Endothelial cell of umbilical vein (primary cell): ENCODE measurements at regions not wholly inside any gene's neighbourhood (a gene's known extent, or its start where the extent isn't known, plus 50 kb on each side); places are given as distances from the start of the nearest gene placed in this dataset.

Experiments used
- BruUV-seq: library from RNA; stranded (reverse); fragments of 400-500 nt; replicated peaks from 2 replicates; lab custom pipeline; 2021; lab: Mats Ljungman, UMichigan
- CTCF ChIA-PET: fragments of 300-600, 350-600 bp; sonication (Branson Sonifier 250); formaldehyde crosslinking; loops from one replicate; lab custom pipeline; 2021; ENCODE audit warnings: antibody characterized with exemption, inconsistent platforms; lab: Charles Lee
- POLR2A ChIA-PET: fragments of 300-600, 350-600 bp; sonication (Branson Sonifier 250); formaldehyde crosslinking; loops from one replicate; lab custom pipeline; 2021; ENCODE audit warnings: antibody characterized with exemption, inconsistent platforms; lab: Charles Lee
- DNase-seq: peaks from one replicate; pipeline ENCODE4 v3.0.0-alpha.2; 2011; ENCODE audit warnings: low read depth, low spot score
- FAIRE-seq: peaks from 2 replicates; lab custom pipeline; 2011; peaks lifted over from hg19 to GRCh38; lab: Jason Lieb, UNC
- H2AFZ ChIP-seq: 2 replicates; pipeline ENCODE4 v1.6.0; 2012; ENCODE audit warnings: low read depth, low read length, control low read depth, inconsistent platforms
- H3K27ac ChIP-seq: 2 replicates; pipeline ENCODE4 v1.5.1; 2011; ENCODE audit warnings: low read depth, mild to moderate bottlenecking, control low read depth, low read length, moderate library complexity; ENCODE audit not compliant: insufficient read depth
- H3K27me3 ChIP-seq, 2 experiments: 2 replicates each; pipeline versions ENCODE4 v1.6.0 to v1.6.1; 2011; ENCODE audit warnings: low read length in 2 of 2, mixed read lengths in 1 of 2; ENCODE audit not compliant: control insufficient read depth in 2 of 2, insufficient read depth in 2 of 2
- H3K36me3 ChIP-seq, 2 experiments: 2 replicates in 1 of 2; 3 replicates in 1 of 2; pipeline ENCODE4 v1.5.1; 2011; ENCODE audit warnings: low read length in 2 of 2, mild to moderate bottlenecking in 1 of 2, moderate library complexity in 1 of 2; ENCODE audit not compliant: control insufficient read depth in 2 of 2, insufficient read depth in 2 of 2; ENCODE audit errors: extremely low read depth in 1 of 2
- H3K4me1 ChIP-seq: 3 replicates; pipeline ENCODE4 v1.5.1; 2011; ENCODE audit warnings: mild to moderate bottlenecking, low read length; ENCODE audit not compliant: control insufficient read depth, insufficient read depth; ENCODE audit errors: extremely low read depth
- H3K4me2 ChIP-seq: 2 replicates; pipeline ENCODE4 v1.6.1; 2011; ENCODE audit warnings: low read length, control low read depth, mixed read lengths; ENCODE audit not compliant: insufficient read depth
- H3K4me3 ChIP-seq, 3 experiments: fragments of 200-600 bp in 1 of 3; sonication (generic), shearing (Covaris generic) in 1 of 3; replicated peaks in 1 of 3; 2 replicates each; pipeline ENCODE4 v1.5.1; 2011 to 2016; ENCODE audit warnings: control low read depth in 3 of 3, low read length in 3 of 3, mild to moderate bottlenecking in 2 of 3, inconsistent platforms in 1 of 3, low read depth in 1 of 3, moderate library complexity in 1 of 3; ENCODE audit not compliant: insufficient read depth in 1 of 3
- H3K79me2 ChIP-seq: 2 replicates; pipeline ENCODE4 v1.6.0; 2012; ENCODE audit warnings: low read length, inconsistent platforms; ENCODE audit not compliant: control insufficient read depth, insufficient read depth
- H3K9ac ChIP-seq: replicated peaks from 2 replicates; pipeline ENCODE3; 2011; ENCODE audit warnings: low read length, control low read depth; ENCODE audit not compliant: insufficient read depth; ENCODE audit errors: extremely low read depth
- H3K9me1 ChIP-seq: replicated peaks from 3 replicates; pipeline ENCODE4 v1.6.0; 2011; ENCODE audit warnings: mild to moderate bottlenecking, low read length; ENCODE audit not compliant: control insufficient read depth, insufficient read depth; ENCODE audit errors: extremely low read depth
- H3K9me3 ChIP-seq: replicated peaks from 2 replicates; pipeline ENCODE4 v1.5.1; 2012; ENCODE audit warnings: low read length, inconsistent platforms; ENCODE audit not compliant: control insufficient read depth, insufficient read depth
- H4K20me1 ChIP-seq: replicated peaks from 2 replicates; pipeline ENCODE3; 2011; ENCODE audit warnings: mild to moderate bottlenecking, low read length; ENCODE audit not compliant: control insufficient read depth, insufficient read depth; ENCODE audit errors: extremely low read depth
- EZH2 ChIP-seq: IDR thresholded peaks from 2 replicates; pipeline ENCODE4 v1.6.1; 2012; ENCODE audit warnings: borderline replicate concordance, low read depth, mild to moderate bottlenecking, moderate library complexity, low read length, inconsistent platforms; ENCODE audit not compliant: severe bottlenecking
- FOS ChIP-seq: IDR thresholded peaks from 2 replicates; pipeline ENCODE4 v1.6.1; 2011; ENCODE audit warnings: mild to moderate bottlenecking, low read length, moderate library complexity, borderline replicate concordance; ENCODE audit not compliant: insufficient read depth
- GATA2 ChIP-seq: IDR thresholded peaks from 2 replicates; pipeline ENCODE4 v1.7.0; 2011; ENCODE audit warnings: low read depth, mild to moderate bottlenecking, moderate library complexity, mixed read lengths, low read length; ENCODE audit not compliant: insufficient read length, insufficient read depth
- JUN ChIP-seq: IDR thresholded peaks from 2 replicates; pipeline ENCODE4 v1.6.1; 2011; ENCODE audit warnings: borderline replicate concordance, low read depth; ENCODE audit not compliant: insufficient read length, insufficient read depth
- MYC ChIP-seq: IDR thresholded peaks from one replicate; pipeline ENCODE4 v1.6.1; 2011; ENCODE audit warnings: mild to moderate bottlenecking, low read depth, low read length
- POLR2A ChIP-seq: IDR thresholded peaks from 2 replicates; pipeline ENCODE4 v1.6.1; 2012; ENCODE audit warnings: low read depth, mild to moderate bottlenecking, control low read depth, low read length
- POLR2AphosphoS5 ChIP-seq: IDR thresholded peaks from 2 replicates; pipeline ENCODE4 v1.6.1; 2012; ENCODE audit warnings: low read depth, mild to moderate bottlenecking, control low read depth, low read length, moderate library complexity; ENCODE audit not compliant: insufficient read depth
- dilution Hi-C: fragments of 300-500 bp; cut with MboI; formaldehyde crosslinking; loops from one replicate; pipeline ENCODE4 v1.15.0; 2019; ENCODE audit warnings: low sequenced_read_pairs; ENCODE audit not compliant: extremely low pct_ligation_motif_present
- intact Hi-C: fragments of 100-400 bp; cut with micrococcal nuclease; formaldehyde crosslinking; loops from one replicate; pipeline ENCODE4 v1.10.0; 2022
- TF ChIP-seq, protein P1 (sequence below), 2 donors: IDR thresholded peaks; 1 replicate in 1 of 2; 2 replicates in 1 of 2; pipeline ENCODE4 v1.5.1; 2011; ENCODE audit warnings: low read length in 2 of 2, mild to moderate bottlenecking in 2 of 2, moderate library complexity in 2 of 2, control low read depth in 1 of 2, inconsistent platforms in 1 of 2, low read depth in 1 of 2; ENCODE audit not compliant: insufficient read depth in 1 of 2; ENCODE audit errors: extremely low read depth in 1 of 2
- TF ChIP-seq, protein P2 (sequence below): IDR thresholded peaks from 2 replicates; pipeline ENCODE4 v1.6.1; 2011; ENCODE audit not compliant: insufficient read depth, insufficient read length

DNA sequence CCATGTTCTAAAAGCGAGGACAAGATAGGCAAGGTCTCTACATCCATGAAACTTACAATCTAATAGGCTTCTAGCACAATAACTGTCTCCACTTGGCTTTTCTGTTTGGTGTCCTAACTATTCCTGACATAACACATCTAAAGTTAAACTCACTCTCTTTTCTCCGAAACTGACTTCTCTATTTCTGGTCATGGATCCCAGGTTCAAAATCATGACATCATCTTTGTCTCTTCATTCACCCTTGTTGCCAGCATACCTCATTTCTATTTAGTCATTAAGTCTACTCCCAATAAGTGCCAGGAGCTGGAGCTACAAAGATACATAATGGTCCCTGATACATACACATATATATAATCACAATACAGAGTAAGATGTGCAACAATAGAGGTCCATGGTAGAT, 53.9 kb upstream of the CEP83 start:
- Histone ChIP-seq H3K4me2 (no peak overlapping the region), H3K9ac (no peak overlapping the region), H3K27ac (no peak overlapping the region), H2AFZ (no peak overlapping the region), H3K27me3 (peaks cover 0 to 3% of the 10 kb centered on the region in 2 experiments), H3K36me3 (no peaks in the 10 kb centered on the region), H3K9me1 (no peaks in the 10 kb centered on the region), H3K4me3 (no peak overlapping the region), H3K4me1 (no peaks in the 10 kb centered on the region), H4K20me1 (no peaks in the 10 kb centered on the region), H3K79me2 (no peaks in the 10 kb centered on the region), H3K9me3 (no peaks in the 10 kb centered on the region)
- no peak for DNase-seq
- dilution Hi-C loops = no loop called here
- TF ChIP-seq JUN = no peak
- no peak for TF ChIP-seq FOS
- TF ChIP-seq EZH2 = no peak
- no peak for TF ChIP-seq MYC
- TF ChIP-seq GATA2 = no peak
- no peak for TF ChIP-seq POLR2A
- TF ChIP-seq, protein P1, sequence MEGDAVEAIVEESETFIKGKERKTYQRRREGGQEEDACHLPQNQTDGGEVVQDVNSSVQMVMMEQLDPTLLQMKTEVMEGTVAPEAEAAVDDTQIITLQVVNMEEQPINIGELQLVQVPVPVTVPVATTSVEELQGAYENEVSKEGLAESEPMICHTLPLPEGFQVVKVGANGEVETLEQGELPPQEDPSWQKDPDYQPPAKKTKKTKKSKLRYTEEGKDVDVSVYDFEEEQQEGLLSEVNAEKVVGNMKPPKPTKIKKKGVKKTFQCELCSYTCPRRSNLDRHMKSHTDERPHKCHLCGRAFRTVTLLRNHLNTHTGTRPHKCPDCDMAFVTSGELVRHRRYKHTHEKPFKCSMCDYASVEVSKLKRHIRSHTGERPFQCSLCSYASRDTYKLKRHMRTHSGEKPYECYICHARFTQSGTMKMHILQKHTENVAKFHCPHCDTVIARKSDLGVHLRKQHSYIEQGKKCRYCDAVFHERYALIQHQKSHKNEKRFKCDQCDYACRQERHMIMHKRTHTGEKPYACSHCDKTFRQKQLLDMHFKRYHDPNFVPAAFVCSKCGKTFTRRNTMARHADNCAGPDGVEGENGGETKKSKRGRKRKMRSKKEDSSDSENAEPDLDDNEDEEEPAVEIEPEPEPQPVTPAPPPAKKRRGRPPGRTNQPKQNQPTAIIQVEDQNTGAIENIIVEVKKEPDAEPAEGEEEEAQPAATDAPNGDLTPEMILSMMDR (IDR thresholded peaks at IDR 0.05; ENCODE audit: extremely low read depth in 1 of 2, insufficient read depth in 1 of 2, low read depth in 1 of 2, low read length in 2 of 2) = no peak
- TF ChIP-seq, protein P2, sequence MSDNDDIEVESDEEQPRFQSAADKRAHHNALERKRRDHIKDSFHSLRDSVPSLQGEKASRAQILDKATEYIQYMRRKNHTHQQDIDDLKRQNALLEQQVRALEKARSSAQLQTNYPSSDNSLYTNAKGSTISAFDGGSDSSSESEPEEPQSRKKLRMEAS = no peak
- no peak for TF ChIP-seq POLR2AphosphoS5
- no peak for FAIRE-seq
- intact Hi-C loops = no loop called here
- BruUV-seq = no TSS peak
- ChIA-PET POLR2A (no interaction called here), CTCF (no interaction called here)
